ENCODE measurements at regions not wholly inside any gene's neighbourhood (a gene's known extent, or its start where the extent isn't known, plus 50 kb on each side); places are given as distances from the start of the nearest gene placed in this dataset.
A peak's percentile ranks its signal among the peaks of the same experiment; 100 is the strongest.

GRCh38 chr12:76180401-76181277 is 96.2 kb upstream of the NAP1L1 start:
- ATAC-seq, result no peak
- POLR2A ChIA-PET, result interaction anchor here (0.6 kb wide), 1 partner anchor 184 kb away, joined by 7 read pairs; no protein-coding TSS in a partner anchor
- no TSS peak for BruUV-seq (replicated peaks)
- no peaks in the 10 kb centered on the region for H3K9me3 ChIP-seq (ENCODE audit: control insufficient read depth, insufficient read depth, low read depth, low read length)
- DNase-seq (ENCODE audit: low read depth, low spot score), result no peak
- intact Hi-C loops (cut with micrococcal nuclease; ENCODE audit: unreplicated experiment) (no loop called here), in situ Hi-C loops (cut with HindIII; ENCODE audit: low pct_unique_long_range_greater_than_20kb, low sequenced_read_pairs) (no loop called here)
- H3K27ac ChIP-seq (ENCODE audit: low read length), result no peak overlapping the region
- H3K4me3 ChIP-seq (ENCODE audit: low read depth in 2 of 2, low read length in 2 of 2), result no peak overlapping the region
- no peaks in the 10 kb centered on the region for H3K27me3 ChIP-seq (ENCODE audit: control insufficient read depth, insufficient read depth, low read length)
- CTCF ChIA-PET, result no interaction called here
- H3K4me1 ChIP-seq (ENCODE audit: control insufficient read depth, insufficient read depth, low read length), result peaks cover 7% of the 10 kb centered on the region
- no peak for TF ChIP-seq TCF7L2 (IDR thresholded peaks at IDR 0.05; ENCODE audit: low read depth, low read length)
- no peak for TF ChIP-seq POLR2AphosphoS5 (IDR thresholded peaks at IDR 0.05; ENCODE audit: low read depth, low read length)
- no peak for TF ChIP-seq REST (IDR thresholded peaks at IDR 0.05; ENCODE audit: insufficient read depth in 1 of 2, low read depth in 2 of 2, low read length in 1 of 2)
- no peak for TF ChIP-seq CTCF (IDR thresholded peaks at IDR 0.05)
- H3K36me3 ChIP-seq (ENCODE audit: control insufficient read depth, insufficient read depth, low read length), result no peaks in the 10 kb centered on the region

GRCh38 chr12:76178452-76178851 is 94.0 kb upstream of the NAP1L1 start:
- POLR2A ChIA-PET, result no interaction called here

More at GRCh38 chr12:76178452-76178851, 94.0 kb upstream of the NAP1L1 start:
- CTCF ChIA-PET, result no interaction called here
- Histone ChIP-seq H3K27me3 (ENCODE audit: control insufficient read depth, insufficient read depth, low read length) (no peaks in the 10 kb centered on the region), H3K4me3 (ENCODE audit: low read depth in 2 of 2, low read length in 2 of 2) (no peak overlapping the region), H3K9me3 (ENCODE audit: control insufficient read depth, insufficient read depth, low read depth, low read length) (no peaks in the 10 kb centered on the region), H3K27ac (ENCODE audit: low read length) (no peak overlapping the region), H3K36me3 (ENCODE audit: control insufficient read depth, insufficient read depth, low read length) (no peaks in the 10 kb centered on the region), H3K4me1 (ENCODE audit: control insufficient read depth, insufficient read depth, low read length) (0 out of 2 replicates have a peak, but pooled peaks cover under 1% of the 10 kb centered on the region)
- TF ChIP-seq REST (IDR thresholded peaks at IDR 0.05; ENCODE audit: insufficient read depth in 1 of 2, low read depth in 2 of 2, low read length in 1 of 2), result peak in 1 of 2 experiments; percentile 54; a peak in 2 of 4 replicates
- TF ChIP-seq TCF7L2 (IDR thresholded peaks at IDR 0.05; ENCODE audit: low read depth, low read length), result no peak
- no peak for TF ChIP-seq CTCF (IDR thresholded peaks at IDR 0.05)
- BruUV-seq (replicated peaks), result no TSS peak
- intact Hi-C loops (cut with micrococcal nuclease; ENCODE audit: unreplicated experiment), result no loop called here
- in situ Hi-C loops (cut with HindIII; ENCODE audit: low pct_unique_long_range_greater_than_20kb, low sequenced_read_pairs), result no loop called here
- no peak for ATAC-seq
- no peak for DNase-seq (ENCODE audit: low read depth, low spot score)

All from Panc1 (cell line).